ENCODE measurements at regions not wholly inside any gene's neighbourhood (a gene's known extent, or its start where the extent isn't known, plus 50 kb on each side); places are given as distances from the start of the nearest gene placed in this dataset.

- H3K9ac ChIP-seq (ENCODE audit: insufficient read length, low read depth): no peak overlapping the region
- no peak for DNase-seq (ENCODE audit: low read depth, low spot score)
- no peaks in the 10 kb centered on the region for H3K27me3 ChIP-seq (ENCODE audit: insufficient read depth, insufficient read length)
- H3K36me3 ChIP-seq (ENCODE audit: insufficient read depth, insufficient read length, low read length): no peaks in the 10 kb centered on the region
- TF ChIP-seq SUZ12 (IDR thresholded peaks at IDR 0.05; ENCODE audit: extremely low read depth, insufficient read depth, insufficient read length) (no peak), YY1 (IDR thresholded peaks at IDR 0.05; ENCODE audit: insufficient read depth, insufficient read length) (no peak)
- H3K9me3 ChIP-seq (ENCODE audit: insufficient read depth, low read length): no peaks in the 10 kb centered on the region
- no peaks in the 10 kb centered on the region for H3K4me1 ChIP-seq (ENCODE audit: insufficient read depth, insufficient read length)
- H3K4me3 ChIP-seq (ENCODE audit: insufficient read length, low read depth): no peak overlapping the region
These were observed 694.8 kb upstream of the PKDCC start for GRCh38 chr2:41353060-41353459.

DNA sequence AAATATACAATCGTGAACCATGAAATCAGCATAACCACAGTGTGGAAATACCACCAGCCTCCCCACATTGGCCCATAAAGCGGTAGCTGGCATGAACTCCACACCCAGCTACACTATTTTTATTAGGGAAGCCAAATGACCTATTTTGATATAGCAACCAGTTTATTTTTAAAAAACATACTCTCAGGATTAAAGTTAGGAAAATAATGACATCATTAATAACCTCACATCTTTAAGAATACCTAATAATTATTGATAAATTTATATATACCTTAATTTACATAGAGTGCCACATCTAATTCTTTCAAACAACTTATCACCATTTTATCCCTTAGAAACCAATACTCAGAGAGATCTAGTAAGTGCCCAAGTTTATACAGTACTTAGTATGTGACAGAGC, 692.0 kb upstream of the PKDCC start:
- Histone ChIP-seq H3K36me3 (ENCODE audit: insufficient read depth, insufficient read length, low read length) (no peaks in the 10 kb centered on the region), H3K27me3 (ENCODE audit: insufficient read depth, insufficient read length) (no peaks in the 10 kb centered on the region), H3K9me3 (ENCODE audit: insufficient read depth, low read length) (no peaks in the 10 kb centered on the region), H3K4me3 (ENCODE audit: insufficient read length, low read depth) (no peak overlapping the region), H3K4me1 (ENCODE audit: insufficient read depth, insufficient read length) (no peaks in the 10 kb centered on the region), H3K9ac (ENCODE audit: insufficient read length, low read depth) (no peak overlapping the region)
- TF ChIP-seq SUZ12 (IDR thresholded peaks at IDR 0.05; ENCODE audit: extremely low read depth, insufficient read depth, insufficient read length) (no peak), ZNF274 (IDR thresholded peaks at IDR 0.05; ENCODE audit: low read depth, low read length) (no peak), YY1 (IDR thresholded peaks at IDR 0.05; ENCODE audit: insufficient read depth, insufficient read length) (no peak)
- DNase-seq (ENCODE audit: low read depth, low spot score): no peak

- DNase-seq (ENCODE audit: low read depth, low spot score): no peak
- Histone ChIP-seq H3K27me3 (ENCODE audit: insufficient read depth, insufficient read length) (no peaks in the 10 kb centered on the region), H3K36me3 (ENCODE audit: insufficient read depth, insufficient read length, low read length) (no peaks in the 10 kb centered on the region), H3K9ac (ENCODE audit: insufficient read length, low read depth) (no peak overlapping the region), H3K9me3 (ENCODE audit: insufficient read depth, low read length) (peaks cover 12% of the 10 kb centered on the region; the same call in 1 of the 2 replicates), H3K4me3 (ENCODE audit: insufficient read length, low read depth) (no peak overlapping the region), H3K4me1 (ENCODE audit: insufficient read depth, insufficient read length) (no peaks in the 10 kb centered on the region)
- TF ChIP-seq YY1 (IDR thresholded peaks at IDR 0.05; ENCODE audit: insufficient read depth, insufficient read length) (no peak), SUZ12 (IDR thresholded peaks at IDR 0.05; ENCODE audit: extremely low read depth, insufficient read depth, insufficient read length) (no peak), ZNF274 (IDR thresholded peaks at IDR 0.05; ENCODE audit: low read depth, low read length) (no peak)
These were observed 683.0 kb upstream of the PKDCC start for GRCh38 chr2:41364842-41365241.

- Histone ChIP-seq H3K9me3 (ENCODE audit: insufficient read depth, low read length) (no peaks in the 10 kb centered on the region), H3K9ac (ENCODE audit: insufficient read length, low read depth) (no peak overlapping the region), H3K4me3 (ENCODE audit: insufficient read length, low read depth) (no peak overlapping the region), H3K27me3 (ENCODE audit: insufficient read depth, insufficient read length) (no peaks in the 10 kb centered on the region), H3K36me3 (ENCODE audit: insufficient read depth, insufficient read length, low read length) (no peaks in the 10 kb centered on the region), H3K4me1 (ENCODE audit: insufficient read depth, insufficient read length) (no peaks in the 10 kb centered on the region)
- TF ChIP-seq YY1 (IDR thresholded peaks at IDR 0.05; ENCODE audit: insufficient read depth, insufficient read length) (no peak), ZNF274 (IDR thresholded peaks at IDR 0.05; ENCODE audit: low read depth, low read length) (no peak), SUZ12 (IDR thresholded peaks at IDR 0.05; ENCODE audit: extremely low read depth, insufficient read depth, insufficient read length) (no peak)
- no peak for DNase-seq (ENCODE audit: low read depth, low spot score)
These were observed 671.9 kb upstream of the PKDCC start for GRCh38 chr2:41375901-41376300.

DNA sequence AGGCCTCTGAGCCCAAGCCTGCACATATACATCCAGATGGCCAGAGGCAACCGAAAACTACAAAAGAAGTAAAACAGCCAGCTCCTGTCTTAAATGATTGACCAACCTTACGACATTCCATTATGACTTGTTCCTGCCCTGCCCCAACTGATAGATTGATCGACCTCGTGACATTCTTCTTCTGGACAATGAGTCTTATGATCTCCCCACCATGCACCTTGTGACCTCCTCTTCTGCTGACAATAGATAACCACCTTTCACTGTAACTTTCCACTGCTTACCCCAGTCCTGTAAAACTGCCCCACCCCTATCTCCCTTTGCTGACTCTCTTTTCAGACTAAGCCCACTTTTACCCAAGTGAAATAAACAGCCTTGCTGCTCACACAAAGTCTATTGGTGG, 670.0 kb upstream of the PKDCC start:
- Histone ChIP-seq H3K9ac (ENCODE audit: insufficient read length, low read depth) (no peak overlapping the region), H3K36me3 (ENCODE audit: insufficient read depth, insufficient read length, low read length) (no peaks in the 10 kb centered on the region), H3K27me3 (ENCODE audit: insufficient read depth, insufficient read length) (no peaks in the 10 kb centered on the region), H3K4me3 (ENCODE audit: insufficient read length, low read depth) (no peak overlapping the region), H3K9me3 (ENCODE audit: insufficient read depth, low read length) (no peaks in the 10 kb centered on the region), H3K4me1 (ENCODE audit: insufficient read depth, insufficient read length) (no peaks in the 10 kb centered on the region)
- TF ChIP-seq SUZ12 (IDR thresholded peaks at IDR 0.05; ENCODE audit: extremely low read depth, insufficient read depth, insufficient read length) (no peak), YY1 (IDR thresholded peaks at IDR 0.05; ENCODE audit: insufficient read depth, insufficient read length) (no peak), ZNF274 (IDR thresholded peaks at IDR 0.05; ENCODE audit: low read depth, low read length) (no peak)
- DNase-seq (ENCODE audit: low read depth, low spot score): no peak

DNA sequence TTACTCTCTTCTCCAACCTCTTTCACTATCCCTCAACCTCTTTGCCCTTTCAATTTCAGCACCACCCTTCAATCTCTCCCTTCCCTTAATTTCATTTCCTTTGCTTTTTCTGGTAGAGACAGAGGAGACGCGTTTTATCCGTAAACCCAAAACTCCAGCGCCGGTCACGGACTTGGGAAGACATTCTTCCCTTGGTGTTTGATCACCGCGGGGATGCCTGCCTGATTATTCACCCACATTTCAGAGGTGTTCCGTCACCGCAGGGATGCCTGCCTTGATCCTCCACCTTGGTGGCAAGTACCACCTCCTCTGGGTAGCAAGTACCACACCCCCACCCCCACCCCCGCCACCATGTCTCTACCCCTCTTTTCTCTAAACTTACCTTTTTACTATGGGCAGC, 669.4 kb upstream of the PKDCC start:
- H3K27me3 ChIP-seq (ENCODE audit: insufficient read depth, insufficient read length): no peaks in the 10 kb centered on the region
- no peaks in the 10 kb centered on the region for H3K4me1 ChIP-seq (ENCODE audit: insufficient read depth, insufficient read length)
- no peak overlapping the region for H3K4me3 ChIP-seq (ENCODE audit: insufficient read length, low read depth)
- no peak overlapping the region for H3K9ac ChIP-seq (ENCODE audit: insufficient read length, low read depth)
- no peak for DNase-seq (ENCODE audit: low read depth, low spot score)
- TF ChIP-seq ZNF274 (IDR thresholded peaks at IDR 0.05; ENCODE audit: low read depth, low read length) (no peak), YY1 (IDR thresholded peaks at IDR 0.05; ENCODE audit: insufficient read depth, insufficient read length) (no peak), SUZ12 (IDR thresholded peaks at IDR 0.05; ENCODE audit: extremely low read depth, insufficient read depth, insufficient read length) (no peak)
- H3K9me3 ChIP-seq (ENCODE audit: insufficient read depth, low read length): no peaks in the 10 kb centered on the region
- no peaks in the 10 kb centered on the region for H3K36me3 ChIP-seq (ENCODE audit: insufficient read depth, insufficient read length, low read length)

GRCh38 chr2:41379496-41380221, 668.2 kb upstream of the PKDCC start:
- TF ChIP-seq YY1 (IDR thresholded peaks at IDR 0.05; ENCODE audit: insufficient read depth, insufficient read length): no peak
- no peak for TF ChIP-seq ZNF274 (IDR thresholded peaks at IDR 0.05; ENCODE audit: low read depth, low read length)
- TF ChIP-seq SUZ12 (IDR thresholded peaks at IDR 0.05; ENCODE audit: extremely low read depth, insufficient read depth, insufficient read length): no peak
- DNase-seq (ENCODE audit: low read depth, low spot score): no peak
- no peaks in the 10 kb centered on the region for H3K36me3 ChIP-seq (ENCODE audit: insufficient read depth, insufficient read length, low read length)
- H3K27me3 ChIP-seq (ENCODE audit: insufficient read depth, insufficient read length): no peaks in the 10 kb centered on the region
- H3K4me1 ChIP-seq (ENCODE audit: insufficient read depth, insufficient read length): no peaks in the 10 kb centered on the region
- H3K9me3 ChIP-seq (ENCODE audit: insufficient read depth, low read length): no peaks in the 10 kb centered on the region
- no peak overlapping the region for H3K9ac ChIP-seq (ENCODE audit: insufficient read length, low read depth)
- H3K4me3 ChIP-seq (ENCODE audit: insufficient read length, low read depth): no peak overlapping the region

All from NT2/D1 (cell line).